PC-9 (cell line): ENCODE measurements at regions not wholly inside any gene's neighbourhood (a gene's known extent, or its start where the extent isn't known, plus 50 kb on each side); places are given as distances from the start of the nearest gene placed in this dataset.
A peak's percentile ranks its signal among the peaks of the same experiment; 100 is the strongest.

Experiments
- BruUV-seq: library from RNA; stranded (reverse); fragments of 400-500 nt; replicated peaks from 2 replicates; lab custom pipeline; 2021; lab: Mats Ljungman, UMichigan
- CTCF ChIA-PET: fragments of 300-600 bp; sonication (Branson Sonifier 250); formaldehyde crosslinking; loops from one replicate; lab custom pipeline; 2022; ENCODE audit warnings: antibody characterized with exemption; lab: Charles Lee
- POLR2A ChIA-PET: fragments of 300-600 bp; sonication (Branson Sonifier 250); formaldehyde crosslinking; loops from one replicate; lab custom pipeline; 2022; ENCODE audit warnings: antibody characterized with exemption; ENCODE audit not compliant: unreplicated experiment; lab: Charles Lee
- DNase-seq, 2 experiments: peaks; one replicate each; pipeline versions ENCODE4 v3.0.0 to v3.0.0-alpha.2; 2015 to 2022; ENCODE audit warnings: mixed read lengths in 1 of 2
- H2AFZ ChIP-seq: fragments of 200-600 bp; sonication (generic); 2 replicates; pipeline ENCODE4 v1.8.1; 2017; ENCODE audit warnings: antibody characterized with exemption
- H3F3A ChIP-seq: fragments of 200-600 bp; sonication (generic); 2 replicates; pipeline ENCODE4 v1.8.1; 2017; ENCODE audit warnings: antibody characterized with exemption, mild to moderate bottlenecking, low read depth; ENCODE audit not compliant: insufficient read depth
- H3K27ac ChIP-seq: fragments of 200-600 bp; sonication (generic); 2 replicates; pipeline ENCODE4 v1.6.1; 2016; ENCODE audit warnings: mixed run types
- H3K27me3 ChIP-seq: fragments of 200-600 bp; sonication (generic); 2 replicates; pipeline ENCODE4 v1.6.1; 2016; ENCODE audit warnings: low read depth, mixed run types; ENCODE audit not compliant: insufficient read depth
- H3K36me3 ChIP-seq: fragments of 200-600 bp; sonication (generic); 2 replicates; pipeline ENCODE4 v1.6.1; 2016; ENCODE audit warnings: low read depth, mixed run types
- H3K4me1 ChIP-seq: fragments of 200-600 bp; sonication (generic); replicated peaks from 2 replicates; pipeline ENCODE4 v1.6.1; 2016; ENCODE audit warnings: mixed run types; ENCODE audit not compliant: insufficient read depth
- H3K4me2 ChIP-seq: fragments of 200-600 bp; sonication (generic); 2 replicates; pipeline ENCODE4 v1.6.1; 2017; ENCODE audit warnings: mixed run types
- H3K4me3 ChIP-seq: fragments of 200-600 bp; sonication (generic); 2 replicates; pipeline ENCODE4 v1.6.1; 2016; ENCODE audit warnings: mixed run types
- H3K79me2 ChIP-seq: fragments of 200-600 bp; sonication (generic); 2 replicates; pipeline ENCODE4 v1.6.1; 2017; ENCODE audit warnings: low read depth, mixed run types
- H3K9me2 ChIP-seq: fragments of 200-600 bp; sonication (generic); 2 replicates; pipeline ENCODE4 v1.8.1; 2017; ENCODE audit warnings: mild to moderate bottlenecking; ENCODE audit not compliant: insufficient read depth
- H3K9me3 ChIP-seq: fragments of 200-600 bp; sonication (generic); 2 replicates; pipeline ENCODE4 v1.8.1; 2016; ENCODE audit warnings: low read depth; ENCODE audit not compliant: insufficient read depth
- H4K20me1 ChIP-seq: fragments of 200-600 bp; sonication (generic); 2 replicates; pipeline ENCODE4 v1.8.1; 2017; ENCODE audit not compliant: insufficient read depth
- CTCF ChIP-seq: fragments of 200-600 bp; sonication (generic); conservative IDR thresholded peaks from 2 replicates; pipeline ENCODE4 v1.6.1; 2017; ENCODE audit warnings: mixed run types, antibody characterized with exemption, mild to moderate bottlenecking, moderate library complexity
- EZH2 ChIP-seq: fragments of 200-600 bp; sonication (generic); IDR thresholded peaks from 2 replicates; pipeline ENCODE4 v1.8.0; 2017; ENCODE audit warnings: antibody characterized with exemption, low read depth
- intact Hi-C: fragments of 100-400 bp; cut with micrococcal nuclease; formaldehyde crosslinking; loops from one replicate; pipeline ENCODE4 v1.10.0; 2022; ENCODE audit not compliant: unreplicated experiment

- BruUV-seq, result no TSS peak
- Histone ChIP-seq H3K27ac (no peak overlapping the region), H3K36me3 (no peaks in the 10 kb centered on the region), H3K79me2 (no peaks in the 10 kb centered on the region), H4K20me1 (no peaks in the 10 kb centered on the region), H3K4me3 (no peak overlapping the region), H3K4me2 (no peak overlapping the region), H3K9me2 (no peaks in the 10 kb centered on the region), H3K27me3 (no peaks in the 10 kb centered on the region), H3K9me3 (peaks cover 6% of the 10 kb centered on the region; the same call in 1 of the 2 replicates), H3K4me1 (no peaks in the 10 kb centered on the region), H2AFZ (no peak overlapping the region), H3F3A (peaks cover 5% of the 10 kb centered on the region; the same call in 1 of the 2 replicates)
- intact Hi-C loops, result no loop called here
- TF ChIP-seq CTCF (no peak), EZH2 (no peak)
- POLR2A ChIA-PET, result no interaction called here
- CTCF ChIA-PET, result no interaction called here
- no peak for DNase-seq
Observed at GRCh38 chr2:82996217-82996616, 1462.9 kb downstream of the SUCLG1 start.

GRCh38 chr2:82994151-82994550, 1464.9 kb downstream of the SUCLG1 start:
- peaks cover 5% of the 10 kb centered on the region; the same call in 1 of the 2 replicates for H3F3A ChIP-seq
- H3K36me3 ChIP-seq, result no peaks in the 10 kb centered on the region
- no peaks in the 10 kb centered on the region for H3K9me2 ChIP-seq
- no peak overlapping the region for H3K4me2 ChIP-seq
- H3K27ac ChIP-seq, result no peak overlapping the region
- H3K79me2 ChIP-seq, result no peaks in the 10 kb centered on the region
- no peak for DNase-seq
- H3K9me3 ChIP-seq, result peaks cover 6% of the 10 kb centered on the region; the same call in 1 of the 2 replicates
- no peak overlapping the region for H3K4me3 ChIP-seq
- H2AFZ ChIP-seq, result no peak overlapping the region
- ChIA-PET POLR2A (interaction anchor here (0.5 kb wide), 1 partner anchor 1167 kb away, joined by 3 read pairs; no protein-coding TSS in a partner anchor), CTCF (no interaction called here)
- no peaks in the 10 kb centered on the region for H4K20me1 ChIP-seq
- no peaks in the 10 kb centered on the region for H3K27me3 ChIP-seq
- TF ChIP-seq EZH2 (no peak), CTCF (no peak)
- H3K4me1 ChIP-seq, result no peaks in the 10 kb centered on the region
- intact Hi-C loops, result no loop called here
- no TSS peak for BruUV-seq

- Histone ChIP-seq H3K4me1 (no peaks in the 10 kb centered on the region), H3K9me2 (no peaks in the 10 kb centered on the region), H3K4me2 (no peak overlapping the region), H3K27me3 (no peaks in the 10 kb centered on the region), H3F3A (peaks cover 5% of the 10 kb centered on the region; the same call in 1 of the 2 replicates), H3K79me2 (no peaks in the 10 kb centered on the region), H2AFZ (no peak overlapping the region), H3K36me3 (no peaks in the 10 kb centered on the region), H3K9me3 (peaks cover 6% of the 10 kb centered on the region; the same call in 1 of the 2 replicates), H3K4me3 (no peak overlapping the region), H3K27ac (no peak overlapping the region), H4K20me1 (no peaks in the 10 kb centered on the region)
- CTCF ChIA-PET, result interaction anchor here (0.6 kb wide), 1 partner anchor 14 kb away, joined by 8 read pairs; no protein-coding TSS in a partner anchor
- TF ChIP-seq EZH2, result no peak
- TF ChIP-seq CTCF, result no peak
- intact Hi-C loops, result no loop called here
- no TSS peak for BruUV-seq
- DNase-seq, result peak; percentile 4 to 81
- POLR2A ChIA-PET, result no interaction called here
Observed at GRCh38 chr2:82993609-82994008, 1465.5 kb downstream of the SUCLG1 start.
